ENCODE measurements at regions not wholly inside any gene's neighbourhood (a gene's known extent, or its start where the extent isn't known, plus 50 kb on each side); places are given as distances from the start of the nearest gene placed in this dataset.

- peak; percentile 98 for DNase-seq (ENCODE audit: low read depth)
Observed at GRCh38 chr18:22674272-22674671, 256.6 kb upstream of the CTAGE1 start.

- no peak for DNase-seq (ENCODE audit: low read depth)
Observed at GRCh38 chr18:22675006-22675405, 257.3 kb upstream of the CTAGE1 start.

GRCh38 chr18:22676423-22676822 lies 256.7 kb upstream of the RBBP8 start:
- DNase-seq (ENCODE audit: low read depth) = peak; percentile 72

- peak; percentile 57 for DNase-seq (ENCODE audit: low read depth)
Observed at GRCh38 chr18:22678486-22678885, 254.6 kb upstream of the RBBP8 start.

- DNase-seq (ENCODE audit: low read depth) = no peak
Observed at GRCh38 chr18:22680944-22681343, 252.2 kb upstream of the RBBP8 start.

- peak; percentile 30 for DNase-seq (ENCODE audit: low read depth)
Observed at GRCh38 chr18:22681908-22682307, 251.2 kb upstream of the RBBP8 start.

- DNase-seq (ENCODE audit: low read depth) = no peak
Observed at GRCh38 chr18:22682720-22683119, 250.4 kb upstream of the RBBP8 start.

- DNase-seq (ENCODE audit: low read depth) = peak; percentile 92
Observed at GRCh38 chr18:22683196-22683676, 249.9 kb upstream of the RBBP8 start.

GRCh38 chr18:22683786-22684185 lies 249.3 kb upstream of the RBBP8 start:
- no peak for DNase-seq (ENCODE audit: low read depth)

GRCh38 chr18:22684268-22684667 lies 248.9 kb upstream of the RBBP8 start:
- DNase-seq (ENCODE audit: low read depth) = no peak

GRCh38 chr18:22685788-22686187 lies 247.3 kb upstream of the RBBP8 start:
- DNase-seq (ENCODE audit: low read depth) = no peak

- DNase-seq (ENCODE audit: low read depth) = no peak
Observed at GRCh38 chr18:22687892-22688680, 245.0 kb upstream of the RBBP8 start.

- DNase-seq (ENCODE audit: low read depth) = no peak
Observed at GRCh38 chr18:22688877-22689496, 244.1 kb upstream of the RBBP8 start.

- no peak for DNase-seq (ENCODE audit: low read depth)
Observed at GRCh38 chr18:22689712-22690111, 243.4 kb upstream of the RBBP8 start.

- DNase-seq (ENCODE audit: low read depth) = no peak
Observed at GRCh38 chr18:22690556-22690955, 242.6 kb upstream of the RBBP8 start.

GRCh38 chr18:22691946-22692710 lies 241.0 kb upstream of the RBBP8 start:
- DNase-seq (ENCODE audit: low read depth) = peak; percentile 99

GRCh38 chr18:22694954-22695353 lies 238.2 kb upstream of the RBBP8 start:
- peak; percentile 99 for DNase-seq (ENCODE audit: low read depth)

GRCh38 chr18:22695674-22696073 lies 237.5 kb upstream of the RBBP8 start:
- no peak for DNase-seq (ENCODE audit: low read depth)

GRCh38 chr18:22697561-22697960 lies 235.6 kb upstream of the RBBP8 start:
- no peak for DNase-seq (ENCODE audit: low read depth)

GRCh38 chr18:22698711-22699110 lies 234.4 kb upstream of the RBBP8 start:
- DNase-seq (ENCODE audit: low read depth) = peak; percentile 67

GRCh38 chr18:22699629-22700028 lies 233.5 kb upstream of the RBBP8 start:
- DNase-seq (ENCODE audit: low read depth) = no peak

GRCh38 chr18:22700920-22701319 lies 232.2 kb upstream of the RBBP8 start:
- DNase-seq (ENCODE audit: low read depth) = no peak

- DNase-seq (ENCODE audit: low read depth) = no peak
Observed at GRCh38 chr18:22701326-22701725, 231.8 kb upstream of the RBBP8 start.

Data from iris pigment epithelial cell (primary cell).